Central memory CD4-positive, alpha-beta T cell (primary cell): ENCODE measurements at regions not wholly inside any gene's neighbourhood (a gene's known extent, or its start where the extent isn't known, plus 50 kb on each side); places are given as distances from the start of the nearest gene placed in this dataset.
"Not testable (repeated sequence)": the region's sequence is repeated elsewhere in the genome, so short reads cannot be mapped to it uniquely, and the experiment has no call there.

Experiments used
- DNase-seq: peaks from one replicate; pipeline ENCODE4 v3.0.0; 2022

DNA sequence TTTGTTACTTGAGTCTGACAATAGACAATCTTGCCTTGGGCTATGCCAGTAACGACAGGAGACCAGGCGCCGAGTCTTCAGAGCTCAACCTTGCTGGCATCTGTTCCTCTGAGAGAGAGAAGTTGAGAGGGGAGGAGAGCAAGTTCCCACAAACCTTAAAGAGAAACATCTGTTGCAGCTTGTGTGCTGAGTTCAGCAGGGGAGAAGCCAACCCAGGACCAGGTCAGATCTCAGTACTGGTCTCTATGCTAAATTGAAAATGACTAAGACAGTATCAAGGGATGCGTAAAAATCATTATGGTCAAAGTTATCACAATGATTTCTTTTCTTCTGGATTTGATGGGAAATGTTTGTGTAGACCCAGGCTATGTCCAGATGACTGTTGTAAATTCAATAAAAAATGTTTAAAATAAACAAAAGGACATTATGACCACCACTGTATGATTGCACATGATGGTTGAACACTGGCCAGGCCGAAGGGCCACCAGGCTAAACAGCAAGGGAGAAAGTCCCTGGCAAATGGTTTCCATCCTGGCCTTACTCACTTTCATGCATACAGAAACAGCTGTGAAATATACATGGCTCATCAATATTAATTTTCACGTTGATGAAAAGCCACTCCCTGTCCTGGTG, 100.3 kb upstream of the PMAIP1 start:
- no peak for DNase-seq

DNA sequence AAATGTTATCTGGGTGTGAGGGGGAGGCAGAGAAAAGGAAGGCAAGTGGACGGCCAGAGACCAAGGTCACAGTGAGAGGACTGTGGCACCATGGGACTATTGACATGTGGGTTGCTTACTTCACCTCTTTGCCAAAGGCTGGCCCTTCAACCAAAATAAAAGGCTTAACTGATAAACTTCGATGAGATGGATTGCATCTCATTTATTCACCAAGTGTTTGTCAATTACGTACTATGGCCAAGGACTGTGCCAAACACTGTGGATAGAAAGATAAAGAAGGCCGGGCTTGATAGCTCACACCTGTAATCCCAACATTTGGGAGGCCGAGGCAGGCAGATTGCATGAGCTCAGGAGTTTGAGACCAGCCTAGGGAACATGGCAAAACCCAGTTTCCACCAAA, 98.7 kb upstream of the CCBE1 start:
- no peak for DNase-seq

DNA sequence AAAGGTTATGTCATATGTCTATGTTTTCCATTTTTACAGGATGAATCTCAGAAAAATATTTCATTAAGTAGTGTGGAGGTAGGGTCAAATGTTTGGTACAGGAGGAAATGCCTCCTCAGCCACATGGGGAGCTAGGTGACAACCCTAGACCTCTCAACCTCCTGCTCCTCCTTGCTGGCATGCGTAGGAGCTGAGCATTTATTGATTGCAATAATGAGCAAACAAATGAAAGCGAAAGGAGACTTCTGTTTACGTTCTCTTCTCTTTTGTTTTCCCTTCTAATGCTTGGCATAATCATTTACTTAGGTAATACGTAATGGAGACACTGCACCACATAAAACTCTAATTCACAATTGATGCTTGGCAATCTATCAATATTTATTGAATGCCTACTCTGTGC, 95.1 kb upstream of the CCBE1 start:
- DNase-seq: no peak

DNA sequence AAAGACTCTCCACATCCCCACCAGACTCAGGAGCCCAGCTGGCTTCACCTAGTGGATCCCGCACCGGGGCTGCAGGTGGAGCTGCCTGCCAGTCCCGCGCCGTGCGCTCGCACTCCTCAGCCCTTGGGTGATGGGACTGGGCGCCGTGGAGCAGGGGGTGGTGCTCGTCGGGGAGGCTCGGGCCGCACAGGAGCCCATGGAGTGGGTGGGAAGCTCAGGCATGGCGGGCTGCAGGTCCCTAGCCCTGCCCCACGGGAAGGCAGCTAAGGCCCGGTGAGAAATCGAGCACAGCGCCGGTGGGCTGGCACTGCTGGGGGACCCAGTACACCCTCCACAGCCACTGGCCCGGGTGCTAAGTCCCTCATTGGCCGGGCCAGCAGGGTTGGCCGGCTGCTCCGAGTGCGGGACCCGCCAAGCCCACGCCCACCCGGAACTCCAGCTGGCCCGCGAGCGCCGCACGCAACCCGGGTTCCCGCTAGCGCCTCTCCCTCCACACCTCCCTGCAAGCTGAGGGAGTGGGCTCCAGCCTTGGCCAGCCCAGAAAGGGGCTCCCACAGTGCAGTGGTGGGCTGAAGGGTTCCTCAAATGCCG, 93.2 kb upstream of the CCBE1 start:
- not testable (repeated sequence) for DNase-seq

DNA sequence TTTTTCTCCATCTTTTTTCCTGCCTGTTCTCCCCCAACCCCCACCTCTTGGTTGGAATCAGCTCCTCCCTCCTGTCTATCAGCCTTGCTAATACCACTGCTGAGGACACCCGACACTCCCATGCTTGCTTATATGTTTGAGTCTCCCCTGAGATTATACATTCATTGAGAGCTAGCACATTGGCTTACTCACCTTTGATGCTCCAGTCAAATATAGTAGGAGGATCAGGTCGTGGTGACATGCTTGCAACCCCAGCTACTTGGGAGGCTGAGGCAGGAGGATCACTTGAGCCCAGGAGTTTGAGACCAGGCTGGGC, 91.5 kb upstream of the CCBE1 start:
- DNase-seq: no peak

DNA sequence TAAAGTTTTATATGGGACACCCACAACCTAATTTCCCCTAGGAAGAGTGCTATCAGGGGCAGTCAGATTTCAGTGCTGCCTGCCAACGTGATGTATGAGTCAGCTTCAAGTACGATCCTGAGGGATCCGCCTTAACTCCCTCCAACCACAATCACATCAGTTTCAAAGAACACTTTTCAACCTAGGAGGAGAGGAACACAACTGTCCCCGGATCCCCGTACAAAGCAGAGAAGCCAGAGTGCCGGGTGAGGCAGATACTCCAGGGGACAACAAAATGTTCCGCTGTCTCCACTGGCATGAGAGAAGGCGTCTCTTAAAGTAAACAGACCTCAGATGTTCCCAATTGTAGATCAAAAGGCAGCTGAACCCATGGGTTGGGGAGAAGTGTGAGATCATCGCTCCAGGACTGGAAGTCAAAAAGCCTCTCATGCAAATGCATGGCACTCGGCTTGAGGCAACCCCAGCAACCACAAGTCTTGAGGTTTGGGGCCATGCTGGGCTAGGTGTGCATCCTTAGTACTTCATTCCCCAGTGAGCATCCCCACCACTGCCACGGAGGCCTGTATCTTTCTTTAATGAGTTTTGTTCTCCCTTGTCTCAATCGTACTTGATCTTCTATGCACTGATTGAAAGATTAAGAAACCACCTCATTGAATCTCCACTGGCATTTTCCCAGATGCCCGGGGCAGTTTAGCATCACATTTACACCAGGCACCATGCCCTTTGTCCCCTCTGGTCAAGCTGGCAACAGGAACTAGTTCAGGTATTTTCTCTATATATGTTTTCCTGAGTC, 91.0 kb upstream of the CCBE1 start:
- no peak for DNase-seq

DNA sequence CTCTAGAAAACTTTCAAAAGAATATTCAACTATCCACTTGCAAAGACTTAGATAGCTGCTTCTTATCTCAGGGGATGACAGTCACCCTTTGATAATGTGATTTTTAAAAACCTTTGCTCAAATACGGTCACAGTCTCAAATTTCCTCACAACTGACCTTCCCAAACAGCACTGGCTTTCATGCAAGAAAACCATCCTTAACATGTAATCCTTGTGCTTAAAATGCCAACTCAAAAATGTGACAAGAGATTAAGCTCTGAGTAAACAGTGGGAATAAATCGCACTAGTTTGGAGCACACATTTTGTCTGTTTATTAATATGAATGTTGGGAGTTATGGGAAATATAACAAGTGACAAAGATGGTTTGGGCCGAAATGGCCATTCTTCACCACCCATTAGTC, 87.5 kb upstream of the CCBE1 start:
- DNase-seq: no peak

DNA sequence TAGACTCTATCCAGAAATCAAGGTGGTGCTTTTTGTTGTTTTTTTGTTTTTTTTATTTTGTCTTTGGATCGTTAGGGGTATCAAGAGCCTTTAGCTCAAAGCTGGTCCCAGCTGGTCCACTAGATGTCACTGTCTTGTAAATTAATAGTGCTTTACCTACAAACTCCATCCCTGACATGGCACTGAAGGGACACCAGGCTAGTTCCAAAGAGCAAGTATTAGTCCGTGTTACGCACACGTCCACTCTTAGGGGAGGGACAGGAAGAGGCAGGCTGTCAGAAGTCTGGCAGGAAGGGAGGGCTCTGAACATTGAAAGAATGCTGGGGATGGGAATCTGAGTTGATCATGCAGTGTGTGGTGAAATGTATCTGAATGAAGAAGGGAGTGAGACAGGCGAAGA, 85.9 kb upstream of the CCBE1 start:
- DNase-seq: no peak

DNA sequence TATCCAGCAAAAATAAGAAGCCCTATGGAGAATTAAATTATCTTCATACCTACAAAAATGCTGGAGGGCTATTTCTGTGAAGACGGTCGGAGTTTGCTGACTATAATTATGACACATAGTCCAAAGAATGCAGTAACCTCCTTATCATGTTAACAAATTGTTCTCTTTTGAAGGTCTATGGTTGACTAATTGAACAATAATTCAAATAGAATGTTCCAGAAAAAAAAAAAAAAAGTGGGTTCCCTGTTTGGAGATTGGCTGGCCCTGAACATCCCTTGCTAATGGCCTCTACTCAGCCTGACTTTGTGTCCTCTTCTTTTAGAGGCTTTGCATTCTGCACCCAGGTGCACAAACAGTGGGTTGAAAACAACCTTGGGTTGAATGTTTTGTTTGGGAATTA, 82.8 kb upstream of the CCBE1 start:
- no peak for DNase-seq

DNA sequence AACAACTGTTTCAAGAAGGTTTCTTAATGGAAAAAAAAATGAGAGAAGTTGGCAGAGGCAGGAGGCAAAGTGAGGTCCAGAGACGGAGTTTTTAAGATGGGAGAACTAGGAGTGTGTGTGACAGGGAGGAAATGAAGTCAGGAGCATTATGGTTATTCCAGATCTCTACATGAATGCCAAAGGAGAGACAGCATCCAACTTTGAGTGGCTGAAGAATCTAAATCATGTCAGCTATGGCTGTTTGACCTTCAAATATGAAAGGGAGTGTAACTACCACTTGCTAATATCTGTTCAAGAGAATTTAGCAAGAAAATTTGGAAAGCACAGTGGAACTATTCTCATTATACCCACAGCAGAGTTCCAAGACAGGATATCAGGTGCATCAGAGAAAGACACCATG, 81.2 kb upstream of the CCBE1 start:
- DNase-seq: no peak

DNA sequence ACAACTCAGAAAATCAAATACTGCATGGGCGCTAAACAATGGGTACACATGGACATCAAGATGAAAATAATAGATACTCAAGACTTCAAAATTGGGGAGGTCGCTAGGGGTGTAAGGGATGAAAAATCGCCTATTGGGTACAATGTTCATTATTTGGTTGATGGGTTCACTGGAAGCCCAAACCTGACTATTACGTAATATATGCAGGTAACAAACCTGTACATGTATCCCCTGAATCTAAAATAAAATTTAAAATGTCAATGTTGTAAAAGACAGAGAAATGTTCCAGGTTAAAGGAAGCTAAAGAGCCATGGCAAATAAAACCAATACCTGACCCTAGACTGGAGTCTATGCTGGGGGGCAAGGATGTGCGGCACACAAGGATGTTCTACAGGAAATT, 80.4 kb upstream of the CCBE1 start:
- DNase-seq: no peak

DNA sequence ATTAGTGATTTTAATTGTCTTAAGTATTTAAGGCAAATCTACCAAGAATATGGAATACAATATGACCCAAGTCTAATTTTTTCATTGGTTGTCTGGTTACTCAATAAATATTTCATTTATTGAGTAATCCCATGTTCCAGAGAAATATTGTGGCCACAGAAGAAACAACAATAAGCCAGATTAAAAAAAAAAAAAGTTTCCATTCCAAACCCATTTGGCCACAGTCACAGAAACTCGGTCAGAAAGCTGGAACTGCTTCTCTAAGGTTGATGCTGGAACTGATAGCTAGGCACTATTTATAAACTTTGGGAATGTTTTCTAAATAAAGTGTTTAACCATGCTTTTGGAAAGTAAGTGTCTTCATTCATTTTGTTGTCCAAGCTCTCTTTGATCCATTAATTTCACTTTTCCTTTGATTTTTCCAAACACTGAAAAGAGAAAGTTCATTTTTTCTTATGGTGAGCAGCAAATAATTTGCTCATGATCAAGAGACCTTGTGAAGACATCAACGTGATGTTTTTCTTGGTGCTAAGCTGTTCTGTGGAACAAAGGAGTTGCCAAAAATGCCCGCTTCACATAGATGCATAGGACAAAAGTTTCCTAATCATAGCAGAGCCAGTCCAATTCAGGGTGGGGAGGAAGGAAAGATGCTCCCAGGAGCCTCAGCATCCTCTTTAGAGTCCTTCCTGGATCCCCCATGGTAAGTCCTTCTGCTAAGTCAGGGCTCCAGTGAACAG, 72.1 kb upstream of the CCBE1 start:
- no peak for DNase-seq

DNA sequence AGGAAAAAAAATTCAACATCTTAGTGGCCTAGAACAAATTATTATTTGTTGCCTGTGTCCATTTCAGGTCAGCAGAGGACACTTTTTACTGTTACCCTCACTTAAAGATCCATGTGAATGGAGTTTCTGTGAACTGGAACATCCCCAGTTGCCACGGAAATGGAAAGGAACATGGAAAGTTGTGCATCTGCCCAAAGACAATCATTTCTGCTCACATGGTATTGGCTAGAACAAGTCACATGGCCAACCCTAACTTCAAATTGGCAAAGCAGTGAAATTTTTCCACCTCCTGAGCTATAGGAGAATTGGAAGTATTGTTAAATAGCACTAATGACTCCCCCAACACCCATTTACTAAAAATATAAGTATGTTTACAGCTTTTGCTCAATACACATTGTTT, 71.2 kb upstream of the CCBE1 start:
- DNase-seq: no peak

DNA sequence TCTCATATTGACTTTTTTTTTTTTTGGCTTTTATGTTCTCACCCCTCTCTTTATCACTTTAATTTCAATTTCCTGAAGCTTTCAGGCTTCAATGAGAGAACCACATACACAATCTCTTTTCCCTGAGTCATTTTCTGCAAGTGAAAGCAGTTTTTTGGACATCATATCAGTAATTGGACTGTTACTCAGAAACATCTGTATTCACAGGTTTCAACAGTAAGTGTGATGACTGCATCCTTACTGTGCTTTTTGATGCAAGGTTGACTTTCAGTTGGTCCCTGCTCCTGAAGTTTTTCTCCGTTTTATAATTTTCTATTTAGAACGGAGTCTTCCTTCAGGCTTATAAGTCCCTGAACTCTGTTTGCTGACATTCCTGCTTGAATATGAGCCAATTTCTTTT, 70.5 kb upstream of the CCBE1 start:
- no peak for DNase-seq

DNA sequence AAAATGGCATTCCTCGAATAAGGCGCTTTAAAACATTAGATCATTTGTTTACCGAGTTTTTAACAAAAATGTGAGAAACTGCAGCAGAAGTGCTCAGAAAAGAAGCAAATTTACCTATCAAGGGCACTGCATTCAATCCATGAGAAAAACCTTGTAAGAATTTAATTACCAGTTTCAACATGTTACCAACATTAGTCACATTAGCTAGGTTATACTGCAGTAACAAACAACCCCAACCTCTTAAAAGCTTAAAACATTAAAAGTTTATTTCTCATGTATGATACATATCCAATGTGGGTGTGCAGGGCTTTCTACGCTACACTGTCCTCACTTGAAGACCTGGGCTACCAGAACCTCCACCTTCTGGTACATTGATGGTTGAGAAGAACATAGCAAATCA, 68.1 kb upstream of the CCBE1 start:
- DNase-seq: no peak

DNA sequence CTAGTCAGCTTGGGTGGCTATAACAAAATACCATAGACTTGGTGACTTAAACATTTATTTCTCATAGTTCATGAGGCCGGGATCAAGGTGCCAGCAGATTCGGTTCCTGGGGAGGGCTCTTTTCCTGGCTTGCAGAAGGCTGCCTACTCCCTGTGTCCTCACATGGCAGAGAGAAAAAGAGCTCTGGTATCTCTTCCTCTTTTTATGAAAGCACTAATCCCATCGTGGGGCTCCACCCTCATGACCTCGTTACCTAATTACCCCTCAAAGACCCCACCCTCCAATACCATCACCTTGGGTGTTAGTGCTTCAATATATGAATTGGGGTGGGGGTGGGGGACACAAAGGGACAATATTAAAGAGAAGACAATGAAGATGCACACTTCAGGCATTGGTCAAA, 67.1 kb upstream of the CCBE1 start:
- no peak for DNase-seq

DNA sequence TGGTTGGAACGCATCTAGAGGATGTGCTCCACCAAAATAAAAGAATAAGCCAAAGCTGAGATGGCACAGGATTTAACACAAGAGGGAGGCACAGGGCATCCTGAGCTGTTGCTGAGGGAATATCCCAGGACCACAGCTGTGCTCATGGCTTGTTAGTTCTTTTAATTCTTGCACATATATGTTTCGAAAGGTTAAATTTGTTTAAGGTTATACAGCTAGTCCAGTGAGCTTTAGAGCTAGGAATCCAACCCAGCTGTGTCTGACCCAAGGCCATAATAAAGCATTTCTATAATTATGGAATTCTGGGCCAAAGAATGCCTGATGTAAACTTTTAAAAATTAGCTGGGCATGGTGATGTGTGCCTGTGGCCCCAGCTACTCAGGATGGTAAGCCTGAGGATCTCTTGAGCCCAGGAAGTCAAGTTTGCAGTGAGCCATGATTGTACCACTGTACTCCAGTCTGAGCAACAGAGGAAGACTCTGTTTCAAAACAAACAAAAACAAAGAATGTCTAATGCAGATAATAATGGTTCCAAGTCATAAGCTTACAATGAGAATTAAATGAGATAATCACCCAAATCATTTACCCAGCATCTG, 66.4 kb upstream of the CCBE1 start:
- DNase-seq: no peak

DNA sequence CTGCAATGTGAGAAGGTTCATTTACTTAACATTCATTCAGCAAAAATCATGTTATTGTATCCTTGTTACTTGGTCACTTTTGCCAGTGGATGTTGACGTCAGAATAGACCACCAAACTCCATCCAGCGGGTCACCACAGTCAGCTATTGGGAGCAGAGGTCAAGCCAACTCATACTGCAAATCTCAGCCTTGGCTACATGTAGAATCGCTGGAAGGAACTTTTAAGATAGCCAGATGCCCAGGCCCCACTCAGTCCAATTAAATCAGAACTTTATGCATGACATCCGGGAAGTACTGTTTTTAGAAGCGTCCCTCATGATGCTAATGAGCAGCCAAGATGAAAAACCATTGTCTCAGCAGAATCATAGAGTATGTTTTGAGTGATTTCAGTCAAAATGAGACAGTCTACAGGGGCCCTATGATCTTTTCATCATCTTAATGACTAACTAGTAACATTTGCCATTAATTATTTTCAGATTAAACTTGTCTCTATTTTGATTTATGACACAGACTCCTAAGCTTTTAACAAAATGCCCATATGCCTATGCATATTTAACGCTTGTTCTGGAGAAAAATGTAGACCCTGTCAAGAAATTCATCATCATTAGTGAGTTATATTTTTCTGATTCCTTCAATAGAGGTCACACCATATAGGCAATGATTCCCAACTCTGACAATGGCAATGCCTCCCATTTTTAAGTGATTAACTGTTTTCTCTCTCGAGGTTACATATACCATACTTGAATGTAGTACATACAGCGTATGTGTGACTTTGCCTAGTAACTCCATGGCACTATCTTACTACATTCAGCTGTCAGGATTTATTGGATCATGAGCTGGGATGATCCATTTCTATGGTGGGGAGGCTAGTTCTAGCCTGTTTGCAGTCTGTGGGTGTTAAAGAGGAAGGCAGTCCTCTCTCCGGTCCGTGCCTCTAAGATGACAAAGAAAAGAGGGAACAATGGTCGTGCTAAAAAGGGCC, 63.7 kb upstream of the CCBE1 start:
- DNase-seq: no peak

DNA sequence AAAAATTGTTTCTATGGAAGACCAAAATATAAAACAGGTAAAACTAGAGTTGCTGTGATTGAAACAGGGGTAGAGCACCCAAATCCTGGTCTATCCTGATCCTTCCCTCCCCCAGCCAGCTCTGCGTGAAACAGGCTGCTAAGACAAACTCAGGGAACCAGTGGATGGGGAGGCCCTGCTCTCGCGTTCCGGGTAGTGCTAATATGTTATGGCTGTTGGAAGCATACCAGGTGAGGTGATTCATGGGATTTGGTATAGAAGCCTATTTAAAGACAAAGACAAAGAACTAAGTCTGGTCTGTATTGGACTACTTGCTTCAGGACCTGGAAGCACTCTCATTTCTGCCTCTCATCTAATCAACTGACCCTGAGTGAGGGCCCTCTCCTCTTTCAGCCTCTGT, 63.0 kb upstream of the CCBE1 start:
- no peak for DNase-seq

DNA sequence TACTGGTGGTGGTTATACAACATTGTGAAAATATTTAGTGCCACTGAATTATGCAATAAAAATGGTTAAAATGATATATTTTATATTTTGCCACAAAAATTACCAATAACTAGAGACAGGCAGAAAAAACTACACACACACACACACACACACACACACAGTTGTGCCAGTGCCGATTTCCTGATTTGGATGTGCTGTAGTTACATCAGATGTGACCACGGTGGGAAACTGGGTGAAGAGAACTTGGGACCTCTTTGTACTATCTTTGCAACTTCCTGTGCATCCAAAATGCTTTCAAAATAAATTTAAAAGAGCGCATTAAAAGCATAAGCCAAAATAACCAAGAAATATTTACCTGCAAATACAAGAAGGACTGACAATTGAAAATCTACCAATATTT, 61.6 kb upstream of the CCBE1 start:
- no peak for DNase-seq

DNA sequence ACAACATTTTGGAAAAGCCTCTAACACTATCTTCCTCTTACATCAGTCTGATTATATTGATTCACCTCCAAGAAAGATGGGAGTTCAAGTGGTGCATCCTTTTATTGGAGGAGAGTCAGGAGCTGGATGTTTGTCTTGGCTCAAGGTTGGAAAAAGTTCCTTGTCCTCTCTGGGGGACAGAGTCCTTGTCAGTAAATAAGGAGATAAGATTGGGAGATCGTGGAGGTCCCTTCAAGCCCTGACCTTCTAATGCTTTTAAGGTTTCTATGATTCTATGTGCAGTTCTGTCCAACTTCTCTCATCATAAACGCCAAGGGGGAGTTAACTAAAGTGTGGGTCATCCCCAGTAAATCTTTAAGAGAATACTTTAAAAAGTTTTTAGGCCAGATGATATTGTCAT, 60.9 kb upstream of the CCBE1 start:
- DNase-seq: no peak

DNA sequence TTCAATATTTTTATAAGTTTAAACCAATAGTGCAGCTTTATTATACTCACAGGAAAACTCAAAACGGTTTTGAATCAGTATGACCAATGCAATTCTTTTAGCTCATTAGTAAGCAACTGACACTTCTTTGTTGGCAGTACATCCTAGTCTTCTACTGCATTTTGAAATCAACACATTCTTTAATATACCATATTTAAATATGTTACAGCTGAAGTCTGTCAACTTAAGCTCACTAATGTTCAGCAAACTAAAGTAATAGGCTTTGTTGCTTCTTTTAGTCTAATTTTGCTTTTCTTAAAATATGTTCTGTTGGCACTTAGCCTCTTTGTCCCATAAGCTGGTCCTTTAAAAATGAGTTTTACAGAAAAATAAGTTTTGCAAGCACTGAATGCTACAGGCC, 55.4 kb upstream of the CCBE1 start:
- DNase-seq: no peak
